ENCODE measurements at regions not wholly inside any gene's neighbourhood (a gene's known extent, or its start where the extent isn't known, plus 50 kb on each side); places are given as distances from the start of the nearest gene placed in this dataset.
A peak's percentile ranks its signal among the peaks of the same experiment; 100 is the strongest.

- H3K4me3 ChIP-seq (ENCODE audit: low read depth, low read length) = no peak overlapping the region
- ChIA-PET CTCF (interaction anchor here (0.6 kb wide), 1 partner anchor 116 kb away, joined by 3 read pairs; no protein-coding TSS in a partner anchor), POLR2A (no interaction called here)
- no peaks in the 10 kb centered on the region for H3K4me1 ChIP-seq (ENCODE audit: control insufficient read depth, insufficient read depth, low read length)
- TF ChIP-seq ZBTB20 (tag by site-specific recombination; IDR thresholded peaks at IDR 0.05) (no peak), ZNF624 (tag by site-specific recombination; IDR thresholded peaks at IDR 0.05) (no peak), EGR2 (tag by site-specific recombination; IDR thresholded peaks at IDR 0.05; ENCODE audit: low read depth) (no peak), ZFHX2 (tag by site-specific recombination; conservative IDR thresholded peaks at IDR 0.05) (no peak), KLF17 (tag by site-specific recombination; IDR thresholded peaks at IDR 0.05) (no peak), SCRT1 (tag by site-specific recombination; IDR thresholded peaks at IDR 0.05; ENCODE audit: borderline replicate concordance) (no peak), ZNF148 (tag by site-specific recombination; IDR thresholded peaks at IDR 0.05; ENCODE audit: borderline replicate concordance) (no peak), ZNF776 (tag by site-specific recombination; IDR thresholded peaks at IDR 0.05; ENCODE audit: borderline replicate concordance) (no peak), ZNF132 (tag by site-specific recombination; IDR thresholded peaks at IDR 0.05; ENCODE audit: borderline replicate concordance) (no peak), ZNF629 (tag by site-specific recombination; IDR thresholded peaks at IDR 0.05) (no peak), ZNF174 (tag by site-specific recombination; IDR thresholded peaks at IDR 0.05) (no peak), ZNF521 (tag by site-specific recombination; IDR thresholded peaks at IDR 0.05) (no peak), ZNF398 (tag by site-specific recombination; IDR thresholded peaks at IDR 0.05) (no peak), ZSCAN4 (tag by site-specific recombination; IDR thresholded peaks at IDR 0.05) (no peak), ZNF701 (tag by site-specific recombination; IDR thresholded peaks at IDR 0.05) (no peak), ZSCAN18 (tag by site-specific recombination; IDR thresholded peaks at IDR 0.05) (no peak), HOXD13 (CRISPR knock-in tag; IDR thresholded peaks at IDR 0.05; ENCODE audit: borderline replicate concordance) (no peak)
- no peaks in the 10 kb centered on the region for H3K9me3 ChIP-seq (ENCODE audit: control insufficient read depth, insufficient read depth, low read depth, low read length)
- no peaks in the 10 kb centered on the region for H3K36me3 ChIP-seq (ENCODE audit: control insufficient read depth in 2 of 2, insufficient read depth in 1 of 2, low read length in 2 of 2)
- H3K27ac ChIP-seq (ENCODE audit: extremely low read depth, low read depth, low read length) = no peak overlapping the region
Observed at GRCh38 chr13:70191034-70191433, 82.8 kb upstream of the KLHL1 start.

GRCh38 chr13:70189981-70190380 is 81.7 kb upstream of the KLHL1 start:
- Histone ChIP-seq H3K4me3 (ENCODE audit: low read depth, low read length) (no peak overlapping the region), H3K4me1 (ENCODE audit: control insufficient read depth, insufficient read depth, low read length) (no peaks in the 10 kb centered on the region), H3K27ac (ENCODE audit: extremely low read depth, low read depth, low read length) (no peak overlapping the region), H3K9me3 (ENCODE audit: control insufficient read depth, insufficient read depth, low read depth, low read length) (no peaks in the 10 kb centered on the region), H3K36me3 (ENCODE audit: control insufficient read depth in 2 of 2, insufficient read depth in 1 of 2, low read length in 2 of 2) (no peaks in the 10 kb centered on the region)
- ChIA-PET POLR2A (no interaction called here), CTCF (no interaction called here)
- TF ChIP-seq ZNF202 (tag by site-specific recombination; IDR thresholded peaks at IDR 0.05; ENCODE audit: borderline replicate concordance) (no peak), TCF7L2 (IDR thresholded peaks at IDR 0.05; ENCODE audit: borderline replicate concordance, low read depth, low read length) (peak; percentile 48; the same call in 1 of the 2 replicates)

All from HEK293 (cell line).